PC-9 (cell line): ENCODE measurements at regions not wholly inside any gene's neighbourhood (a gene's known extent, or its start where the extent isn't known, plus 50 kb on each side); places are given as distances from the start of the nearest gene placed in this dataset.

Experiments used
- BruUV-seq: library from RNA; stranded (reverse); fragments of 400-500 nt; replicated peaks from 2 replicates; lab custom pipeline; 2021; lab: Mats Ljungman, UMichigan
- CTCF ChIA-PET: fragments of 300-600 bp; sonication (Branson Sonifier 250); formaldehyde crosslinking; loops from one replicate; lab custom pipeline; 2022; ENCODE audit warnings: antibody characterized with exemption; lab: Charles Lee
- POLR2A ChIA-PET: fragments of 300-600 bp; sonication (Branson Sonifier 250); formaldehyde crosslinking; loops from one replicate; lab custom pipeline; 2022; ENCODE audit warnings: antibody characterized with exemption; ENCODE audit not compliant: unreplicated experiment; lab: Charles Lee
- DNase-seq, 2 experiments: peaks; one replicate each; pipeline versions ENCODE4 v3.0.0 to v3.0.0-alpha.2; 2015 to 2022; ENCODE audit warnings: mixed read lengths in 1 of 2
- H2AFZ ChIP-seq: fragments of 200-600 bp; sonication (generic); 2 replicates; pipeline ENCODE4 v1.8.1; 2017; ENCODE audit warnings: antibody characterized with exemption
- H3F3A ChIP-seq: fragments of 200-600 bp; sonication (generic); 2 replicates; pipeline ENCODE4 v1.8.1; 2017; ENCODE audit warnings: antibody characterized with exemption, mild to moderate bottlenecking, low read depth; ENCODE audit not compliant: insufficient read depth
- H3K27ac ChIP-seq: fragments of 200-600 bp; sonication (generic); 2 replicates; pipeline ENCODE4 v1.6.1; 2016; ENCODE audit warnings: mixed run types
- H3K27me3 ChIP-seq: fragments of 200-600 bp; sonication (generic); 2 replicates; pipeline ENCODE4 v1.6.1; 2016; ENCODE audit warnings: low read depth, mixed run types; ENCODE audit not compliant: insufficient read depth
- H3K36me3 ChIP-seq: fragments of 200-600 bp; sonication (generic); 2 replicates; pipeline ENCODE4 v1.6.1; 2016; ENCODE audit warnings: low read depth, mixed run types
- H3K4me1 ChIP-seq: fragments of 200-600 bp; sonication (generic); replicated peaks from 2 replicates; pipeline ENCODE4 v1.6.1; 2016; ENCODE audit warnings: mixed run types; ENCODE audit not compliant: insufficient read depth
- H3K4me2 ChIP-seq: fragments of 200-600 bp; sonication (generic); 2 replicates; pipeline ENCODE4 v1.6.1; 2017; ENCODE audit warnings: mixed run types
- H3K4me3 ChIP-seq: fragments of 200-600 bp; sonication (generic); 2 replicates; pipeline ENCODE4 v1.6.1; 2016; ENCODE audit warnings: mixed run types
- H3K79me2 ChIP-seq: fragments of 200-600 bp; sonication (generic); 2 replicates; pipeline ENCODE4 v1.6.1; 2017; ENCODE audit warnings: low read depth, mixed run types
- H3K9me2 ChIP-seq: fragments of 200-600 bp; sonication (generic); 2 replicates; pipeline ENCODE4 v1.8.1; 2017; ENCODE audit warnings: mild to moderate bottlenecking; ENCODE audit not compliant: insufficient read depth
- H3K9me3 ChIP-seq: fragments of 200-600 bp; sonication (generic); 2 replicates; pipeline ENCODE4 v1.8.1; 2016; ENCODE audit warnings: low read depth; ENCODE audit not compliant: insufficient read depth
- H4K20me1 ChIP-seq: fragments of 200-600 bp; sonication (generic); 2 replicates; pipeline ENCODE4 v1.8.1; 2017; ENCODE audit not compliant: insufficient read depth
- EZH2 ChIP-seq: fragments of 200-600 bp; sonication (generic); IDR thresholded peaks from 2 replicates; pipeline ENCODE4 v1.8.0; 2017; ENCODE audit warnings: antibody characterized with exemption, low read depth
- intact Hi-C: fragments of 100-400 bp; cut with micrococcal nuclease; formaldehyde crosslinking; loops from one replicate; pipeline ENCODE4 v1.10.0; 2022; ENCODE audit not compliant: unreplicated experiment
- TF ChIP-seq, protein P1 (sequence below): fragments of 200-600 bp; sonication (generic); conservative IDR thresholded peaks from 2 replicates; pipeline ENCODE4 v1.6.1; 2017; ENCODE audit warnings: mixed run types, antibody characterized with exemption, mild to moderate bottlenecking, moderate library complexity

DNA sequence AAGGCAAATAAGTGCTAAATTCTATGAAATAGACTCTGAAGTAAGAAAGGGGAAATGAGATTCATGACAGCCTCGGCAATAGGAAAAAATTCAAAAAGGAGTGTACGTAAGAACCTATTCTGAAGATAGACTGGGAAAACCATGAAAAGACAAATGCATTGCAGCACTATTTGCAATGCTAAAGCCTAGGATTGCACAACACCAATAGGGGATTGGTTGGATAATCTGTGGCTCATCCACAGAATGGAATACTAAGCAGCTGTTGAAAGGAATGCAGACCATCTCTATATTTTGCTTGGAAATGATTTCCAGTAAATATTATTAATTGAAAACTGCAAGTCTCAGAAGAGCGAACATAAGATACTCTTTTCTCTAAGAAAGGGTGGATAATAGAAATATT is 91.7 kb upstream of the CLMP start:
- CTCF ChIA-PET, result no interaction called here

DNA sequence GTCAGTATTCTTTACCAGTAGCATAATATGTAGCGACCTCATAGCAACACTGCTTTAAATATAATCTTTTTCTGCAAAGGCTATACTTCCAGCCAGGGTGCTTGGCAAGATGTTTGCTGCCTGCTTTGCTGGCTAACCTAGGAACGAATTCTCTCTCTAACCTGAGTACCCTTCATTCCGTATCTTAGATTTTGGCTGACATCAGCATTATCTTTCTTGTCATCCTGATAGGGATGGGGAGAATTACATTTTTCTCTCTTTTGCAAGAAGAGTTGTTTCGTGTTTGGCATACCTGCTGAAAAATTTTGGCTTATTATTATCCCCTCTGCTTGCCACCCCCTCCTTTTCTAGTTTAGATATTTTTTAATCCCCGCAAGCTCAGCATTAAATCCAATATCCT is 91.2 kb upstream of the CLMP start:
- Histone ChIP-seq H3K9me3 (no peaks in the 10 kb centered on the region), H3K27me3 (peaks cover 24% of the 10 kb centered on the region), H3K36me3 (no peaks in the 10 kb centered on the region), H4K20me1 (no peaks in the 10 kb centered on the region), H3K9me2 (no peaks in the 10 kb centered on the region), H3K4me1 (no peaks in the 10 kb centered on the region), H3K4me2 (no peak overlapping the region), H2AFZ (no peak overlapping the region), H3K27ac (no peak overlapping the region), H3K4me3 (no peak overlapping the region), H3K79me2 (no peaks in the 10 kb centered on the region), H3F3A (no peaks in the 10 kb centered on the region)
- intact Hi-C loops, result no loop called here
- DNase-seq, result no peak
- no TSS peak for BruUV-seq
- TF ChIP-seq, protein P1, sequence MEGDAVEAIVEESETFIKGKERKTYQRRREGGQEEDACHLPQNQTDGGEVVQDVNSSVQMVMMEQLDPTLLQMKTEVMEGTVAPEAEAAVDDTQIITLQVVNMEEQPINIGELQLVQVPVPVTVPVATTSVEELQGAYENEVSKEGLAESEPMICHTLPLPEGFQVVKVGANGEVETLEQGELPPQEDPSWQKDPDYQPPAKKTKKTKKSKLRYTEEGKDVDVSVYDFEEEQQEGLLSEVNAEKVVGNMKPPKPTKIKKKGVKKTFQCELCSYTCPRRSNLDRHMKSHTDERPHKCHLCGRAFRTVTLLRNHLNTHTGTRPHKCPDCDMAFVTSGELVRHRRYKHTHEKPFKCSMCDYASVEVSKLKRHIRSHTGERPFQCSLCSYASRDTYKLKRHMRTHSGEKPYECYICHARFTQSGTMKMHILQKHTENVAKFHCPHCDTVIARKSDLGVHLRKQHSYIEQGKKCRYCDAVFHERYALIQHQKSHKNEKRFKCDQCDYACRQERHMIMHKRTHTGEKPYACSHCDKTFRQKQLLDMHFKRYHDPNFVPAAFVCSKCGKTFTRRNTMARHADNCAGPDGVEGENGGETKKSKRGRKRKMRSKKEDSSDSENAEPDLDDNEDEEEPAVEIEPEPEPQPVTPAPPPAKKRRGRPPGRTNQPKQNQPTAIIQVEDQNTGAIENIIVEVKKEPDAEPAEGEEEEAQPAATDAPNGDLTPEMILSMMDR, result no peak
- TF ChIP-seq EZH2, result no peak
- CTCF ChIA-PET, result no interaction called here
- POLR2A ChIA-PET, result no interaction called here

More for the DNA sequence above, 91.7 kb upstream of the CLMP start:
- TF ChIP-seq, protein P1, result no peak
- TF ChIP-seq EZH2, result no peak
- Histone ChIP-seq H3K9me2 (no peaks in the 10 kb centered on the region), H2AFZ (no peak overlapping the region), H4K20me1 (no peaks in the 10 kb centered on the region), H3K79me2 (no peaks in the 10 kb centered on the region), H3K27me3 (peaks cover 19% of the 10 kb centered on the region), H3K4me1 (no peaks in the 10 kb centered on the region), H3F3A (no peaks in the 10 kb centered on the region), H3K9me3 (no peaks in the 10 kb centered on the region), H3K4me3 (no peak overlapping the region), H3K27ac (no peak overlapping the region), H3K4me2 (no peak overlapping the region), H3K36me3 (no peaks in the 10 kb centered on the region)
- DNase-seq, result no peak
- intact Hi-C loops, result no loop called here
- BruUV-seq, result no TSS peak
- POLR2A ChIA-PET, result no interaction called here

DNA sequence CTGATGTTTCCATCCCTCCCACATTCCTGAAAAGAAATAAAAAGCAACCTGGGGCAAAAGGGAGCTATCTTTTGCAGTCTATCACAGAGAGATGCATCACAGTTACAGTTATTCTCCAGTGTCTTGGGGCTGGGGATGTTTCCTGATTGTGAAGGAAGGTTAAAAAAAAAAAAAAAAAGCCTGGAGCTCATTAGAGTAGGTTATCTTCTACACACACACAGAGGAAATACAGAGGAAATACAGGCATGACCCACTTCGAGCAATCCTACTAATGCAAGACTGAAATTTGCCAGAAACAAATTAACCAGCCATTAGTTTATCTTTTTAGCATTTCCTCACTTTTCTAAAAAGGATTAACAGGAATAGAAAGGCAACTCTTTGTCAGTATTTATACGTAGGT is 89.4 kb upstream of the CLMP start:
- no peak for TF ChIP-seq EZH2
- TF ChIP-seq, protein P1, result no peak
- H3K36me3 ChIP-seq, result no peaks in the 10 kb centered on the region
- POLR2A ChIA-PET, result no interaction called here

More for the DNA sequence above, 89.4 kb upstream of the CLMP start:
- H3K4me3 ChIP-seq, result no peak overlapping the region
- H3K4me2 ChIP-seq, result no peak overlapping the region
- no TSS peak for BruUV-seq
- H3F3A ChIP-seq, result no peaks in the 10 kb centered on the region
- H2AFZ ChIP-seq, result no peak overlapping the region
- CTCF ChIA-PET, result interaction anchor here (0.6 to 0.7 kb wide), 2 partner anchors 75 to 399 kb away, joined by 3 to 4 read pairs; no protein-coding TSS in a partner anchor
- H3K9me3 ChIP-seq, result no peaks in the 10 kb centered on the region
- no peaks in the 10 kb centered on the region for H3K4me1 ChIP-seq
- no peak for DNase-seq
- H3K79me2 ChIP-seq, result no peaks in the 10 kb centered on the region
- H3K27ac ChIP-seq, result no peak overlapping the region
- intact Hi-C loops, result no loop called here
- no peaks in the 10 kb centered on the region for H3K9me2 ChIP-seq
- H4K20me1 ChIP-seq, result no peaks in the 10 kb centered on the region
- peaks cover 24% of the 10 kb centered on the region for H3K27me3 ChIP-seq
